Tongue (tissue), 1 donor: ENCODE measurements at regions not wholly inside any gene's neighbourhood (a gene's known extent, or its start where the extent isn't known, plus 50 kb on each side); places are given as distances from the start of the nearest gene placed in this dataset.
"Not testable (repeated sequence)": the region's sequence is repeated elsewhere in the genome, so short reads cannot be mapped to it uniquely, and the experiment has no call there.

Experiments
- DNase-seq: peaks from one replicate; pipeline ENCODE4 v3.0.0-alpha.2; 2015

DNA sequence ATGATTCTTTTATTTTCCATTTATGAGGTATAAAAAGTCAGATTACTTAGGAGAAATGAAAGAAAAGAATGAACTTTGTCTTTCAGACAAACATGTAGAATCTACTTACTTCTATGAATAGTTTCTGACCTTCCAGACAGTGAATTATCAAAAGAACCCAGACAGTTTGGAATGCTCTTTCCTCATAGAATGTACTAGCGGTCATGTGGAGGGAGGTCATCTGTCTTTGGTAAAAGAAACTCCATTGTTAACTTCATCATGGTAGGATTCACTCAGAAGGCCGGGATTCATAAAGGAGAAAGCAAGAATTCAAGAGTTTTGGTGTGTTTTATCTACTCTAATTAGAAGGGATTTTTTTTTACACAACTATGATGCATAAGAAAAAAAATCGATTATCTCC, 144.8 kb upstream of the ZNF804B start:
- DNase-seq = no peak

DNA sequence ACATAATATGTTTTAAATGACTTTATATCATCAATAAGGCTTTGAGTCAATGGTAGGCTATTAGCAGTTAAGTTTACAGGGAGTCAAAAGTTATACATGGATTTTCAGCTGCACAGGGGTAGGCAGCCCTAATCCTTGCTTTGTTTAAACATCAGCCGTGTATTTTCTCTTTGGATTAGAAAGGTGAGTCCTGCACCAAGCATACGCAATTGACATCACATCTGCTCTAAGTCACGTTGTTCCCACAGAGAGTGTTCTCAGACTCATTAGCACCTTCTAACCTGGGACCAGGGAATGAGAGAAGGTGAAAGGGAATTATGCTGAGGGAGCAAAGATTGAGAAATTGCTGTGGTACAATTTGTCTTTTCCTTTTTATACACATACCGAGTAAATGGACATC, 148.6 kb upstream of the ZNF804B start:
- DNase-seq = no peak

GRCh38 chr7:88600695-88601094, 158.8 kb upstream of the ZNF804B start:
- DNase-seq = peak; percentile 2

DNA sequence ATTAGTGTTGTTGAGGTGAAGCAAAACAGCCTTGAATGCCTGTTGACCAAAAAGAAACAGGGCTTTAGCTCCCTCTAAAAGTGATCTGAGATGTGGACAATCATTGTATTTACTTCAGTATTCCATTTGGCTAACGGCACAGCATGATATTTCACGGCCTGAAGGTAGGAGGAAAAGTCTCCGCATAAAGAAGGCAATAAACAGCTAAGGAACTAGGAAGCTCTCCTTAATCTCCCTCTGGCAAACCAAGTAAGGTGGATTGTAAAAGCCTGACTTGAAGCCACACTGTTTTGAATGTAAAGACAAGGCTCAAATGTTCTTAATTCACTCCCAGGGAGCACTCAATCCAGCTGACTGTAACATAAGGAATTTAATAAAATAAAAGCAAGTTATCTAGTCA, 160.0 kb upstream of the ZNF804B start:
- DNase-seq = no peak

DNA sequence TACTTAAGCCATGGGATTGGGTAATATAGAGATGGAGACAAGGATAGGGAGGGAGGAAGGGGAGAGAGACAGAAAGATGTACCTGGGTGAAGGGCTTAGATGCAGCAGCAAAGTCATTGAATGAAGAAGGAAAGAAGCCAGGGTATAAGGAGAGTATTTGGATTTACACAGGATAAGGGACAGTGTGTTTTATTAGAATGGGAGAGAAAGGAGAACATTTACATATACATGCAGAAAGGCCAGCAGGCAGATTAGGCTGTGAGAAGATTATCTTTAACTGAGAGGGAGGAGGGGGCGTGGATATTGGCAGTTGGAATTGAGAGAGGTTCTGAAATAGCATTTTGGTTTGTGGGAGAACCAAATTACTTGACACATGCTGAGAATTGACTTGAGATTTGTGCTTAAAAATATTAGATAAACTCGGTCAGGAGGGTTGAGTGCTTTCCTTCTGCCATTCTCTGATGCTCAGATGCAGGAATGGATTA, 161.5 kb upstream of the ZNF804B start:
- no peak for DNase-seq

GRCh38 chr7:88590963-88591362, 168.5 kb upstream of the ZNF804B start:
- no peak for DNase-seq

DNA sequence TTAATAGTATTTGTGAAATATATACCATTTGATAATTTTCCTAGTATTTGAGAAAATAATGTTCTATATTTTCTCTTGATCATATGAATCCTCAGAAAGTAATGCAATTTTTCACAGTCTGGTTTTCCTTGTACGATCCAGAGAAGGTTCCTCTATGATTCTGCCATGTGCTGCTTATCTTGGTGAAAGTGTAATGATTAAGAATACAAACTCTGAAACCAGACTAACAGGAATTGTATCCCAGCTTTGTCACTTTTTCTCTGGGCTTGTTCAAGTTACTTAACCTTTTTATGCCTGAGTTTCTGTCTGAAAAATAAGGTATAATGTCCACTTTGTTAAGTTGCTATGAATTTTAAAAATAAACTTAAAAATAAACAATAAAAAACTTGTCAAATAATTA, 169.6 kb upstream of the ZNF804B start:
- DNase-seq = no peak

DNA sequence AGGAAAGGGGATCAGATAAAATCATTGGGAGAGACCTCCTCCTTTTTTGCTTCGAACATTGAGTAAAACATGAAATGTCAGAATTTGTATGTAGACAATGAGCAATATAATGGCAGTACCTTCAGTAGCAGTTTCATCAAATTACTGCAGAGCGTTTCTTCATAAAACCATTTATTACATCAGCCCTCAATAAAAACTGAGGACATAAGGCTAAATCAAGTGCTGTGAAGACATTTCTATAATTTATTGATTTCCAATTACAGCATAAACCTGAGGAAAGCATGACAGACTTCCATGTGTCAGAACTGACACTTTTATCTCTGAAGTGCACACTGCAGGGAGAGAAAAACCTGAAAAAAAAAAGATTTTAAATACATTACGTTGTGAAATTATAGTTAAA, 172.6 kb upstream of the ZNF804B start:
- no peak for DNase-seq

DNA sequence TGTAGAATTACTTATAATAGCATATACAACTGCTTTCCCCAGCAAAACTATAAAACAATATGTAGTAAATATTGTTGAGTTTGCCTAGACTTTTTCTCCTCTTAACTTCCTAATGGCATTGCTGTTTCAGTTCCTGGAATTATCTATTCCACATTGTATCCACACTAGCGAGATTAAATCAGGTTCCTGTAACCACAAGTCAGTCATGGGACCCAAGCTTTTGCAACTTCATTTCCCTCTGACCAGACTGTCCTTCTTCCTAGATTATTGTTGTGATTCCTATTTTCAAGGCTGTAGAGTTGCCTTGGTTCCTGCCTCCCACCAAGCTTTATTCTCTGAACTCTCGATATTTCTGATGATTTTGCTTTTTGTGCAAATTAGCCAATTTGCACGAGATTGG, 173.3 kb upstream of the ZNF804B start:
- DNase-seq = no peak

DNA sequence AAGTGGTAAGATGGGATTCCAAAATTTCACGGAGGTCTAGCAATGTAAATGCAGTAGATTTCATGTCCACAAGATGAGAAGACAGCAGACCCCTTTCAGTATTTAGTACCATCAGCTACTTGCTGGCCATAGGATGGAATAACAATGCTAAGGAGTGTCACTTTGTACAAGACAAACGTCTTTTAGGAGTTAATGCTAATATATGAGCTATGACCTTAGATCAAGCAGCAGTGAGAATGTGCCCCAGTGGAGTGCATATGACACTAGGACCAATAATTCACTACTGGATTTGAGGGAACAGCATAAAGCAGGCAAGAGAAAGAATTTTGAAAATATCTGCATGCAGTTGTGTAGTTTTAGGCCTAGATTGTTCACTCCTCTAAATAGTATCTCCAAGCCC, 182.8 kb upstream of the ZNF804B start:
- no peak for DNase-seq

DNA sequence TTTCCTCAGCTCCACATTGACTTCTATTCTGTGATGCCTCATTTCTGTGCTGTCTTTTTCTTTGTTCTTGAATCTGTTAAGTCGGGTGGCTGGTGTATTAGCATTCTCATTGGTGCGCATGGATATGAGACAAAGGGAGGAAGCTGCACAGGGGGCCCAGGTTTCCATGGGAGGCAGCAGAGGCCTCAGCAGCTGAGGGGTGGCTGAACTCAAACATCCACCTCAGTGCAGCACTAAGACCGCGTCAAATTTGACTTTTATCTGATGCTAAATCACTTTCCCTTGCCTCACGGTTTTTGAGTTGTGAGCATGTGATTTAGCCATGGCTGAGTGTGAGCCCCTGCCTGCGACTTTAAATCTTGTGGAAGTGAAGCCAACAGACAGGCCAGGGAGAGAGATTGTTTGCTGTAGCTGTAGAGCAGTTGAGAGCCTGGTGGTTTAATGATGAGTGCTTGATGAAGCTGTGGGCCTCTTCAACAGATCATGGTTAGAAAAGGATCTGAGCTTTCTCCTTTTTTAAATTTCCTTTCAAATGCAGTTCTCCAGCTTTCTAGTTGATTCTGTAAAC, 193.3 kb upstream of the ZNF804B start:
- DNase-seq = no peak

- no peak for DNase-seq
Observed at GRCh38 chr7:88565401-88565800, 194.1 kb upstream of the ZNF804B start.

DNA sequence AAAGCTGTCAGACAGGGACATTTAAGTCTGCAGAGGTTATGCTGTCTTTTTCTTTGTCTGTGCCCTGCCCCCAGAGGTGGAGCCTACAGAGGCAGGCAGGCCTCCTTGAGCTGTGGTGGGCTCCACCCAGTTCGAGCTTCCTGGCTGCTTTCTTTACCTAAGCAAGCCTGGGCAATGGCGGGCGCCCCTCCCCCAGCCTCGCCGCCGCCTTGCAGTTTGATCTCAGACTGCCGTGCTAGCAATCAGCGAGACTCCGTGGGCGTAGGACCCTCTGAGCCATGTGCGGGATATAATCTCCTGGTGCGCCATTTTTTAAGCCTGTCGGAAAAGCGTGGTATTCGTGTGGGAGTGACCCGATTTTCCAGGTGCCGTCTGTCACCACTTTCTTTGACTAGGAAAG, 203.1 kb upstream of the ZNF804B start:
- DNase-seq = not testable (repeated sequence)

DNA sequence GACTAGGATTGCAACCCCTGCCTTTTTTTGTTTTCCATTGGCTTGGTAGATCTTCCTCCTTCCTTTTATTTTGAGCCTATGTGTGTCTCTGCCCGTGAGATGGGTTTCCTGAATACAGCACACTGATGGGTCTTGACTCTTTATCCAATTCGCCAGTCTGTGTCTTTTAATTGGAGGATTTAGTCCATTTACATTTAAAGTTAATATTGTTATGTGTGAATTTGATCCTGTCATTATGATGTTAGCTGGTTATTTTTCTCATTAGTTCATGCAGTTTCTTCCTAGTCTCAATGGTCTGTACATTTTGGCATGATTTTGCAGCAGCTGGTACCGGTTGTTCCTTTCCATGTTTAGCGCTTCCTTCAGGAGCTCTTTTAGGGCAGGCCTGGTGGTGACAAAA, 204.7 kb upstream of the ZNF804B start:
- DNase-seq = not testable (repeated sequence)

GRCh38 chr7:88548399-88548798, 211.1 kb upstream of the ZNF804B start:
- no peak for DNase-seq

DNA sequence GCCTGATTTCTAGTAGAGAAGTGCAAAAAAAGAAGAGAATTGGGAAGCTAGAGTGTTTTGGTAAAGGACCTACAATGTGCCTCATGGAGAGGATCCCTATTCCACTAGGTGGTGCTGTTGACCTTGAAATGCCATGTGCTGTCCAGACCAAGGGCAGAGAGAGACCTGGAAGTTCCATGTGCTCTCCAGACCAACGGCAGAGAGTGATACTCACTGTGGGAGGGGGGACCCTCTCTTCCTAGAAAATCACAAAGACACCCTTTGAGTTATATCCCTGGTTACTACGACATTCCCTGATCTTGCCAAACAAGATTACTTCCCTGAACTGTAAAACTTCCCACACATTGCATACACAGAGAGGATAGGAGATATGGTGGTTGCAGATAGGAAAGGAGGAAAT, 212.7 kb upstream of the ZNF804B start:
- DNase-seq = no peak

DNA sequence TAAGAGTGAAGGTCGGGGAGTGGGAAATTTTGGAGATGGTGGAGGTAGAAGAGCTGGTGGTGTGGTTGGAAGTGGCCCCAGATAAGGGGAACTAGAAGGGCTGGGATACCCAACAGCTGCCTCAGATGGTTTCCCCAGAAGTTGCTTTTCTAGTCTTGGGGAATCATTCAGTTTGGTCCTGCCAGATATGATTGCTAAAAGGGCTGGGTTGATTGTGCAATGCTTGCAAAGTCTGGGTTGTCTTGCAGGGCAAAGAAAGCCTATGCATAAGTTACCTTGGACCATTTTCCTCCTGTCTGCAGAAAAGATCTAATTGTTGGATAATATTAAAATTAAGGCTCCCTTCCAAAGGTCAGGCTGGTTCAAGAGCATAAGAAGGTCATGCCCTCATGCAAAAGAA, 213.8 kb upstream of the ZNF804B start:
- no peak for DNase-seq

DNA sequence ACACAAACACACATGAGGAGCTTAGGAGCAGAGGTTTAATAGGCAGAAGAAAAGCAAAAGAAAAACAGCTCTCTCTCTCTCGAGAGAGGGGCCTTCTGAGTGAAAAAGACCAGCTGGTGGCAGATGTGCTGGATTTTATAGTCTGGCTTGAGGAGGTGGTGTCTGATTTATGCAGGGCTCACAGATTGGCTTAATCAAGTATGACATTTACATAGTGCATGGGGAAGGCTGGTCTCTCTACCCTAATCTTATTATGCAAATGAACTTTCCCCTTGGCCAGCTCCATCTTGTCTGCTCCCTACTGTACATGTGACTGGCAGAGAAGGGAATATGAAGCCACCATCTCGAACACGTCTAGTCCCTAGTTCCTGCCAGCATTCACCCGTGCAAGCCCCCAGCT, 219.5 kb upstream of the ZNF804B start:
- peak; percentile 73 for DNase-seq

- peak; percentile 19 for DNase-seq
Observed at GRCh38 chr7:88539518-88539917, 220.0 kb upstream of the ZNF804B start.

GRCh38 chr7:88523645-88524044, 217.0 kb upstream of the STEAP4 start:
- no peak for DNase-seq

- DNase-seq = no peak
Observed at GRCh38 chr7:88522771-88523293, 216.1 kb upstream of the STEAP4 start.

- no peak for DNase-seq
Observed at GRCh38 chr7:88516429-88516828, 209.7 kb upstream of the STEAP4 start.

DNA sequence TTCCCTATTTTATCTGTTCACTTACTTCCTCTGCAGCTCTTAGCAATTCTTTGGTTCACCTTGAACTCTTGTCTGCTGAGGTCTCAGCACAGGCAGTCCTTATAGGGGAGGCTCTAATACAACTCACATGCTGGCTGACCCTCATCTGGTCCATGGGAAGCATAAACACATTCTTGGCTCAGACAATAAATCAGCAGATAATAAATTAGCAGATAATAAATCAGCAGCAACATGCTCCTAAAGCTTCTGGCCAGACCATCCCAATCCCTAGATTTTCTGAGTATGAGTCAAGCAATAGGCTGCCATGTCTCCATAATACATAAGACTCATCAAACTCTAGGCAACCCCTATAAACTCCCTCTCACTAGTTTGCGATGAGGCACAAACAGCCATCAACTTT, 208.6 kb upstream of the STEAP4 start:
- DNase-seq = no peak

DNA sequence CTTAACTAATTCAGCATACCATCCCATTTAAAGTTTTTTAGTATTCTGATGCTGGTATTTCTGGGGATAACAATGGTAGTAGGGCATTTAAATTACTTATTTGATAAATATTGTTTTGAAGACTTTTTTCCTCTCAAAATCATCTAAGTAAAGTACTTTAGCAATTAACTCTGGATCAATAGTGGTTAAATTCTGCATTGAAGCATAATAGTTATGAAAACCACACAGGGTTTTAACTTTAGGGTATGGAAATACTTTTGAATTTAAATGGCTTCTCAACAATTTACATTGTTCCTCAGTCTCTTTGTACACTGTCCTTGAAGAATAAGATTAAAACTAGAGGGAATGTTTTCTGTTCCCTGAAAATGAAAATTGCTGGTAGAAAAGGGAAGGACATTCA, 202.6 kb upstream of the STEAP4 start:
- DNase-seq = no peak

- DNase-seq = peak; percentile 48
Observed at GRCh38 chr7:88500131-88500530, 193.4 kb upstream of the STEAP4 start.
